Left renal pelvis (tissue), 4 donors: ENCODE measurements at regions not wholly inside any gene's neighbourhood (a gene's known extent, or its start where the extent isn't known, plus 50 kb on each side); places are given as distances from the start of the nearest gene placed in this dataset.

Experiments
- DNase-seq, 4 donors: peaks; one replicate each; pipeline ENCODE4 v3.0.0-alpha.2; 2013; ENCODE audit warnings: low read depth in 4 of 4, low spot score in 3 of 4

DNA sequence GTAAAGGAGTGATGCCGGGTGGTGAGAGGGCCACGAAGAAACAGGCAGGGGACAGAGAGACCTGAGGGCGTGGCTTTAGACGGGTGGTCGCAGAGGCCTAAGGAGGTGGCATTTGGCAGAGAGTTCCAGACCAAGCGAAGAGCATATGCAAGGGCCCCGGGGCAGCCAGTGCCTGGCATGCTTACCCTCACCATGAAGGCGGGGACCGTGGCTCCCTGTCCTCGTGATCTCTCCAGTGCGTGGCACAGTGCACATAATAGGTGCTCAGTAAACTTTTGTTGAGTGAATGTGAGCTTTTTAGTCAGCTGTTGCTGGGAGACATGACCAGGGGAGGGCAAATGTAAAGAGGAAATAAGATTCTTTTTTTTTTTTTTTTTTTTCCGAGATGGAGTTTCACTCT lies 245.6 kb upstream of the GSE1 start:
- DNase-seq = no peak

- DNase-seq = no peak
Observed at GRCh38 chr16:85369060-85369459, 244.1 kb upstream of the GSE1 start.

GRCh38 chr16:85369741-85370528 lies 243.2 kb upstream of the GSE1 start:
- no peak for DNase-seq

DNA sequence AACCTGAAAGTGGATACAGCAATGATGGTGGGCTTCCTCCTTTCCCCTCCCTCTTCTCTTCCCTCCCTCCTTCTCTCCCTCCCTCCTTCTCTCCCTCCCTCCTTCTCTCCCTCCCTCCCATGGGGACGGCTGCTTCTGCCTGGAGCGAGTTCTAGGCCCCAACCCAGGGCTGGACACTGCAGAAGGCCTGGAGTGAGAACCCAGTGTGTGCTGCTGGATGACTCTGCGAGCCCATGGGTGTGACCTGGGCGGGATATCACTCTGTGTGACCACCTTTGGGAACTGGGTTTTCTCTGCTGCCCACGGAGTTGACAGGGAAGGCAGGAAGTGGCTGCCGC lies 242.6 kb upstream of the GSE1 start:
- no peak for DNase-seq

- no peak for DNase-seq
Observed at GRCh38 chr16:85370881-85371651, 242.1 kb upstream of the GSE1 start.

- no peak for DNase-seq
Observed at GRCh38 chr16:85371948-85372347, 241.2 kb upstream of the GSE1 start.

DNA sequence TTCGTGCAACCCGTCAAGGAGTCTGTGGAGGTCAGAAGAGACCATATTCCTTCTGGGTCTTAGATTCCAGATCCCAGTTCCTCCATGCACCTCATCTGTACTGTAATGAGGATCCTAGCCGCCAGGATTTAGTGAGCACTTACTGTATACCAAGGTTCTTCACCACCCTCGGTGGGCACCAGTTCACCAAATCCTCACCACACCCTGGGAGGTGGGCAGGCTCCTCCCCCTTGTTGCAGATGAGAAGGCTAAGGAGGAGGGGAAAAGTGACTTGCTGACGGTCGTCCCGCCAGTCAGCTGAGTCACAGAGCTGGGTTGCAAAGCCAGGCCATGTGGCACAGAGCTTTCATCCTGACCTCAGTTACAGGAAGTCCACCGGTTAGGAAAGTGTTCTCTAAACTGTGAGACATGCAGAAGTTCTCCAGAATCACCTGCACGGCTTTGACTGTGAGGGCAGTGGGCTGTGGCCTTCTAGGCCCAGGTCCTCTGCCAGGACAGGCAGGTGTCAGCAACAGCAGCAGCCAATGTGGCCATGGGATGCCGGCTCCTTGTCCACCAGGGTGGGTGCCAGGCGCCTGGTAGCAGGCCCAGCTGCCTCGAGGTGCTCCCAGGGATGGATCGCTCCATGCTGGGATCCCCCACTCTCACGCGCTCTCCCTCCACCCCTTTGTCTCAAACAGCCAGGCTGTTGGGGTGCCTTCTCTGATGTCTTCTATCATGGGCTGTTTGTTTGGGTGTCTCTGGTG lies 240.3 kb upstream of the GSE1 start:
- DNase-seq = no peak

- DNase-seq = no peak
Observed at GRCh38 chr16:85373741-85374570, 239.2 kb upstream of the GSE1 start.

DNA sequence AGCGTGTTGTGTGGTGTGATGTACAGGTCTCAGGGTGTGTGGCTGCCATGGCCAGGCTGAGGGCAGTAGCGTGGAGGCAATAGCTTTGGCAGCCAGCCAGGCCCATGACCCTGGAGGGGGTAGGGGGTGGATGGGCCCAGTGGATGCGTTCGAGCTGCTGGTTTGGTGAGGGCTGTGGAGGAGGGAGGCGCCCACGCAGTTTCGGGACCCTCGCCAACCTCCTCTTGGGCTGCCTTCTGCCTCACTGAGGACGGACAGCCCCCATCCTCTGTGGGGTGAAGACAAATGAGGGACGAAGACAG lies 238.6 kb upstream of the GSE1 start:
- DNase-seq = no peak

- DNase-seq = no peak
Observed at GRCh38 chr16:85375282-85375681, 237.8 kb upstream of the GSE1 start.

DNA sequence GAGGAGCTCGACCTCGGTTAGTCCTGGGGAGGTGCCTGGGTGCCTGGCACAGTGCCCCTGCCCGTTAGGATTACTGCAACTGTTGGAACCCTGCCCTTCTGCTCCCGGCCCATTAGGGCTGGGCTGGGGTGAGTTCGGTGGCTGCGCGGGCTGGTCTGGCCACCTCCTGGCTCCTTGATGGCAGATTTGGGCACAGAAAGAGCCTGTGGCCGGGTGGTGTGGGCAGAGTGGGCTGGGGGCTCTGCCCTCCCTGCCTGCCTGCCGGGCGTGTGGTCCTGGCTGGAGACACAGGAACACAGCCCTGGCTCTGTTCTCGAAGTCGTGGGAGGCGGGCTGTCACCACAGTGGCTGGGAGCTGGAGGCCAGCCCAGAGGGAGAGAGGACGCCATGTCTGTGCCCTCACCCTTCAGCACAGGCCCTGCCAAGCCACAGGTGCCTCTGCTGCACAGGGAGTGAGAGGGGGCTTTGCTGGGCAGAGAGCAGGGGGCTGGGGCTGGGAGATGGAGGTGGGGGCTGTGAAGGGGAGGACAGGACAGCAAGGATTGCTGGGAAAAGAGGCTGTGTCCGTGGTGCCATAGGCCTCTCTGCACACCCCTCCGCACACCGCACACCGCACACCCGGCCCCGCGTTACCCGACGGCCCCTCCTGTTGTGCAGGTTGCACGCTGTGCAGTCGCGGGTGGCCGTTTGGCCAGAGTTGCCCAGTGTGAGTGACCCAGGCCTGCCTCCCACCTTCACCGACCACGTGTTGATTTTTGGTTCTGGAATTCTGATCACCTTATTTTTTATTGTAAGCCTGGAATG lies 236.6 kb upstream of the GSE1 start:
- DNase-seq = no peak

- no peak for DNase-seq
Observed at GRCh38 chr16:85377388-85378144, 235.6 kb upstream of the GSE1 start.

GRCh38 chr16:85378145-85379040 lies 234.7 kb upstream of the GSE1 start:
- DNase-seq = no peak

- DNase-seq = no peak
Observed at GRCh38 chr16:85379041-85380001, 233.8 kb upstream of the GSE1 start.

DNA sequence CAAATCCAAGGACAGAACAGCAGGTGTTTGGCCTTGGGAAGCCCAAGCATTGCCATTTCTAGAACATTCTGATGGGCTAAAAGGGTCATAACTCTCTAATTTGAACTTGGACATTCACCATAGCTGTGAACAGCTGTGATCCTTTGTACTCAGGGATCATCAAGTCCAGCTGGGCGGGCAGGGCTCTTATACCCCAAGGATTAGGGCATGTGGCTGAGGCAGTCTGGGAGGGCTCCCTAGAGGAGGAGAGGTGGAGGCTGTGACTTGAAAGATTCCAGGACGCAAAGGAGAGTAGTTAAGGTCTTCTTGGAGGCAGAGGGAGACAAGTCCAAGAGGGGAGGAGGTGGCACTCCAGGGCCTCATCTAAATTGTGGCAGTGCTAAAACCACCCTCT lies 233.1 kb upstream of the GSE1 start:
- no peak for DNase-seq

DNA sequence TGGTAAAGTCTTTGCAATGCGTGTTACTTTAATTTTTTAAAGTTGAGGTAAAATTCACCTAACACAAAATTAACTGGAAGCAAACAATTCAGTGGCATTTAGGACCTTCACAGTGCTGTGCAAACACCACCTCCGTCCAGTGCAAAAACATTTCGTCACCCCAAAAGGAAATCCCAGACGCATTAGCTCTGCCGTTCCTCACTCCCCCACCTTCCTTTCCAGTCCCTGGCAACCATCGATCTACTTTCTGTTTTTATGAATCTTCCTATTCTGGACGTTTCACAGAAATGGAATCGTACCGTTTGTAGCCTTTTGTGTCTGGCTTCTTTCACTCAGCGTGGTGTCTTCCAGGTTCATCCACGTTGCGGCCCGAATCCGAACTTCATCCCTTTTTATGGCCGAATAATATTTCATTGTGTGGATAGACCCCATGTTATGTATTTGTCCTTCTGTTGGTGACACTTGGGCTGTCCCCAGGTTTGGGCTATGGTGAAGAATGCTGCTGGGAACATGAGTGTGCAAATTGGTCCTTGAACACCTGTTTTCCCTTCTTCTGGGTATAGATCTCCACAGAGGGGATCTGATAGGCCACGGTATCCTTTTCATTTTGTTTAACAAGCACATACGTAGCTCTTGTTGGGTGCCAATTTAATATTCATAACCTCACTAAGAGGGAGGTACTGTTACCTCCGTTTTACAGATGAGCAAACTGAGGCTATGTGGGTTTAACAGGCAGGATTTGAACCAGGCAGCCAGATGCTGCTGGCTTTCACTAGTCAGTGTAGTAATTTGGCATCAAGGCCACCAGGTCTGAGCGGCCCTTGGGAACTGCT lies 232.0 kb upstream of the GSE1 start:
- DNase-seq = no peak
